CD4-positive, alpha-beta T cell treated with Interleukin-2 at 100 ng/mL for 4 hours (primary cell): ENCODE measurements at regions not wholly inside any gene's neighbourhood (a gene's known extent, or its start where the extent isn't known, plus 50 kb on each side); places are given as distances from the start of the nearest gene placed in this dataset.

Experiments
- DNase-seq: peaks from one replicate; pipeline ENCODE4 v3.0.0-alpha.2; 2020; ENCODE audit warnings: low spot score

DNA sequence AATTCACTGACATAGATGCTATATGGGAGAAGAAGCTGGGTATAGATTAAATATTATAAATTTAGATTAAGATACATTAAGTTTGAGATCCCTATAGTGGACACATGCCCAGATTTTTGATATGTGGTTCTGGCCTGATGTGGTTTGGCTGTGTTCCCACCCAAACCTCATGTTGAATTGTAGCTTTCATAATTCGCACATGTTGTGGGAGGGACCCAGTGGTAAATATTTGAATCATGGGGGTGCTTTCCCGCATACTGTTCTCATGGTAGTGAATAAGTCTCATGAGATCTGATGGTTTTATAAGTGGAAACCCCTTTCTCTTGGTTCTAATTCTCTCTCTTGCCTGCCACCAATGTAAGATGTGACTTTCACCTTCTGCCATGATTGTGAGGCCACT is 189.4 kb upstream of the CD96 start:
- no peak for DNase-seq

DNA sequence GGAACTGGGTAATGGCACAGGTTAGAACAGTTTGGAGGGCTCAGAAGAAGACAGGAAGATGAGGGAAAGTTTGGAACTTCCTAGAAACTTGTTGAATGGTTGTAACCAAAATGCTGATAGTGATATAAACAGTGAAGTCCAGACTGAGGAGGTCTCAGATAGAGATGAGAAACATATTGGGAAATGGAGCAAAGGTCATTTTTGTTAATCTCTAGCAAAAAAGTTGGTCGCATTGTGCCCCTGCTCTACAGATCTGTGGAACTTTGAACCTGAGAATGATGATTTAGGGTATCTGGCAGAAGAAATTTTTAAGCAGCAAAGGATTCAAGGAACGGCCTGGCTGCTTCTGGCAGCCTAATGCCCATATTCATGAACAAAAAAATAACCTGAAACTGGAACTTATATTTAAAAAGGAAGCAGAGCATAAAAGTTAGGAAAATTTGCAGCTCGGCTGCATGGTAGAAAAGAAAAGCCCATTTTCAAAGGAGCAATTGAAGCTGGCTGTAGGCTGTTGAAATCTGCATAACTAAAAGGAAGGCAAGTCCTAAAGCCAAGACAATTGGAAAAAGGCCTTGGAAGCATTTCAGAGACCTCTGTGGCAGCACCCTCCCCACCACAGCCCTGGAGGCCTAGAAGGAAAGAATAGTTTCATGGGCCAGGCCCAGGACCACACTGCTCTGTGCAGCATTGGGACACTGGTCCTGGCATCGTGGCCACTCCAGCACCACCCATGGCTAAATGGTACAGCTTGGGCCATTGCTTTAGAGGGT is 182.6 kb upstream of the CD96 start:
- no peak for DNase-seq

DNA sequence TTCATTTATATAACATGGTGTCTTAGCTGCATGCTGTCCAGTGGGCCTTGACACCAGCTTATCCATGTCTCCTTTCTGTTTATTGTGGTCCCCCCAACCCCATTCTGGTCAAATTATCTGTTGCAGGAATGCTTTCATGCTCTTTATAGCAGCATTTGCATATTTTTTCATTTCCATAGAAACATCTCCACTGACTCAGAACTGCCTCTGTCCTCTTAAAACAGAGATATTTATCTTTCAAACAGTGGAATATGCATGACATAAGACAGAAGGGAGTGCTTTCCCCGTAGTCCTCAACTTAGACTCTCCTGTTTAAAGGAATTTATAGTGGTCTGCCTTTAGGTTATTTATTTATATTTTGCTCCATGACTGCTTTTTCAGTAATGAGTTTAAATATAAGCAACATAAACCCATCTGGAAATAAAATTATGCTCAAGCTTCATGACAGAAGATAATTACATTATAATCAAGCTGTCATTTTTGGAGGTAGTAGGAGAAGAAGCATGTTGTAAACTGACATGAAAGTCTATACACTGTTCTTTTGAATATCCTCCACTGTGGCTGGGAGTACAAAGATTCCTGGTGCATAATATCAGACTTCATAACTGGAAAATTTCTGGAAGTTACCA is 179.5 kb upstream of the CD96 start:
- no peak for DNase-seq

DNA sequence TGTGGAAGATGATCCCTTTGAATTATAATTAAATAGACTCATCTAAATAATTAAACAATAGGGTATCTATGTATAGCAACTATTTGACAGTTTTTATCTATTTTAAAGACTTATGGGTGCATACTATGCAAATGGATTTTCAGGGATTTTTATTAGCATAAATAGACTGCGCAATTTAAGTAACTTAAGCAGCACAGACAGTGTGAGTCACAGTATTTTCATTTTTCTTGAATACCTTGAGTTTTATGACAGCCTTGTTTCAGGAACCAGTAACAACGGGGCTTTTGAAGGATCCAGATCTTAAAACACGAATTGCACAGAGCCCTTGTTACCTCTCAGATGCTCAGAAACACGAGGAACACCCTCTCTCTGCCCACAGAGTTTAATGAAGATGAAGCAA is 175.5 kb upstream of the CD96 start:
- DNase-seq, result no peak

DNA sequence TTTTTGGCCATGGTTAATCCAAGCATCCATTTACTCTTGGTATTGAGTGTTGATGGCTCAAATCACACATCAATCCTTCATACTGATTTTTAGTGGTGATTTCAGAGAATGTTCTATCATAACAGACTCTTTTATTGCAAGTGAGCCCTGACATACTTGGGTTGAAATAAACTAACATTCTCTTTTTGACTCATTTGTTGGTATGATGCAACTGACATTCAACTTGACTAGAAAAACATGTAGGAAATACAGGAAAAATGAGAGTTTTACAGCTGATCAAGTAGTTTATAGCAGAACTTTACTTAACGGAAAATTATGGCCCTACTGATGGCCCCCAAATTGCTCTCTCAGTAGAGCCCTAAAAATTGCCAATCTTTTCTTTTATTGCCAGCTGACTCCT is 173.9 kb upstream of the CD96 start:
- DNase-seq, result no peak

DNA sequence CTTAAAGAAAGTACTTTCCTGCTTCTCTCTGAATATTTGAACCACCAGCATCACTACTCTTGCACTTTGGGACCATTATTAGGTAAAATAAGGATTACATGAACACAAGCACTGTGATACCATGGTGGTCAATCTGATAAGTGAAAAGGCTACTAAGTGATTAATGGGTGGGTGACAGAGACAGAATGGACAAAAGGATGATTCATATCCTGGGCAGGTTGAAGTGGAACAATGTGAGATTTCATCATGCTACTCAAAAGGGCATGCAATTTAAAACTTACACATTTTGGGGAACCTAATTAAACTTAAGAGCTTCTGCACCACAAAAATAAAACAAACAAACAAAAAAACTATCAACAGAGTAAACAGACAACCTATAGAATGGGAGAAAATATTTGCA is 172.0 kb upstream of the CD96 start:
- no peak for DNase-seq

DNA sequence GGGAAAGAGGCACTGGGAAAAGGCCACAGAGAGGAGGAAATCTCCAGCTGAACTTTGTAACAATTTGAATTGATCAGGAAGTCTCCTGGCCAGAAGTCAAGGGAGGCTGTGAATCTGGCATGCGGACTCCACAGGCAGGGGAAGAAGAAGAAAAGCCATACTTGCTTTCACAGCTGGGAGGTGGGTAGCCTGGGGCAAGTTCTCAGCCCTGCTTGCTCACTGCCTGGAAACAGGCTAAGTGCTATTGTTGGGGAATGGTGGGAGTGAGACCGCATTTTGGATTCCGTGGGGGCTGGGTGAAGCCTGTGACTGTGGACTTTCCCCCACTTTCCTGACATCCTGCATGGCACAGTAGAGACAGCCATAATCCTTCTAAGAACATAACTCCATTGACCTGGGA is 168.8 kb upstream of the CD96 start:
- no peak for DNase-seq

DNA sequence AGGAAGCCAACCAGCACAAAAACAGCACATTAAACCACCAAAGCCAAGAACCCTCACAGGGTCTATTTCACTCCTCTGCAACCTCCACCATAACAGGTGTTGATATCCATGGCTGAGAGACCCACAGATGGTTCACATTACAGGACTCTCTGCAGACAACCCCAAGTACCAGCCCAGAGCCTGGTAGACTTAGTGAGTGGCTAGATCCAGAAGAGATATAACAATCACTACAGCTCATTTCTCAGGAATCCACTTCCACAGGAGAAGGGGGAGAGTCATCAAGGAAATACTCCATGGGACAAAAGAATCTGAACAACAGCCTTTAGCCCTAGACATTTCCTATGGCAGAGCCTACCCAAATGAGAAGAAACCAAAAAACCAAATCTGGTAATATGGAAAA is 168.1 kb upstream of the CD96 start:
- no peak for DNase-seq

DNA sequence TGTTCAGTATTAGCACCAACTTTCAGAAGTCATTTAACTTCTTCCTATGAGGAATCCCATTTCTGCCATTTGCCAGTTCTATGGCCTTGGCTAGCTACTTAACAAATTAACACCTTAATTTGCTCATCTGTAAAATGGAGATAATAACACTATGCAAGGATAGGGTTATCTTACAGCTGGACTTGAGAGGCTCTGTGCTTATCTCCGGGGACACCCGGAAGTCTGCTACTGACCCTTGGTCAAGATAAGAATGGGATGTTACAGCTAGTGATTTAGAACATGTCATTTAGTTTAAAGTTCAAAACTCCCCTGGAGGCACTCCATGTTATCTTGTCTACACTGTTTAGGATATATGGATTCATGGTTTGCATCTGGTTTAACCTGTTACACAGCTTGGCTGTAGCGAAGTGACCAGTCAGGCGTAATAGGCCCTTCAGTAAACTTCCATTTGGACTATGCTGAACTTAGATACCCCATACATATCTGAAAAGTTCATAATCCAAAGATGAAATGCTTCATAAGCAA is 156.0 kb upstream of the CD96 start:
- no peak for DNase-seq

DNA sequence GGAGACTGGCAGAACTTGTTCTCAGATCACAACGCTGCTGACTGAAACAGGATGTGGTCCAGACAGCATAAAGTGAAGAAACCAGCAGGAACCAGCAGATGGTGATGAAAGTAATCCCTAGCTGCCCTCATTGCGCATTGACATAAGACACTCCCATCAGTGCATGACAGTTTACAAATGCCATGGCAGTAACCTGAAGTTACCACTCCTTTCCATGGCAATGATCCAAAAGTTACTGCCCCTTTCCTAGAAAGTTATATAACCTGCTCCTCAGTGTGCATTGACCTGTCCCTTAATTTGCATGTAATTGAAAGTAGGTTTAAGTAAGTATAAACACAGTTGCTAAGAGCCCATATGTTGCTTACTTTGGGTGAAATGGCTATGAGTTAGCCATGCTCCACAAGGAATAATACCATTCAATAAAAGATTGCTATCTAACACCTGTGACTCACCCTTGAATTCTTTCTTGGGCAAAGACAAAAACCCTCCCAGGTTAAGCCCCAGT is 149.1 kb upstream of the CD96 start:
- peak; percentile 64 for DNase-seq

DNA sequence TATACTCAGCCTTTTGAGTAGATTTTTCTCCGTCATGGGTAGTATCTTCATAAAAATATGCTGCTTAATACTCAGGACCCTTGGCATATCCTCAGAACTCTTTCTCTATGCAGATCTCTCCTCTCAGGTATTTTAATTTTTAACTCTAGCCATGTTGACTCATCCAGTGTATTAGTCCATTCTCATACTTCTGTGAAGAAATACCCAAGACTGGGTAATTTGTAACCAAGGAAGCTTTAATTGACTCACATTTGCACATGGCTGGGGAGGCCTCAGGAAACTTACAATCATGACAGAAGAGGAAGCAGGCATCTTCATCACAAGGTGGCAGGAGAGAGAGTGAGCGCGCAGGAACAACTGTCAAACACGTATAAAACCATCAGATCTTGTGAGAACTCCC is 129.3 kb upstream of the CD96 start:
- no peak for DNase-seq

DNA sequence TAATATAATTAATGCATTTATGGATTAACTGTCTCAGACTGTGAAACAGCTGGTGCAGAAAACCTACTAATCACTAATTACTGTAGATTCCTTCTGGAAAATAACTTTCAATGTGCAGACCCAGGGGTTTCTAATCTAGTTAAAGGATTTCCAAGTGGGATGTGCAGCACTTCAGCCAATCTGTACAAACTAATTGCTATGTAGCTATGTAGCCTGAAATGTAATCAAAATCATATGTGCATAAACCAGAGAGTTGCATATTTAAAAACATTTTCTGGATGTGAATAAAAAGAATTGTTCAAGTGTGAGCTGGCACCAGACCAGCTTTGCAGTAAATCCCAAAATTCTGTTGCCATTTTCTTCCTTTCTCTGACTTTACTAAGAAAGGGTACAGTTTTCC is 127.5 kb upstream of the CD96 start:
- DNase-seq, result no peak

DNA sequence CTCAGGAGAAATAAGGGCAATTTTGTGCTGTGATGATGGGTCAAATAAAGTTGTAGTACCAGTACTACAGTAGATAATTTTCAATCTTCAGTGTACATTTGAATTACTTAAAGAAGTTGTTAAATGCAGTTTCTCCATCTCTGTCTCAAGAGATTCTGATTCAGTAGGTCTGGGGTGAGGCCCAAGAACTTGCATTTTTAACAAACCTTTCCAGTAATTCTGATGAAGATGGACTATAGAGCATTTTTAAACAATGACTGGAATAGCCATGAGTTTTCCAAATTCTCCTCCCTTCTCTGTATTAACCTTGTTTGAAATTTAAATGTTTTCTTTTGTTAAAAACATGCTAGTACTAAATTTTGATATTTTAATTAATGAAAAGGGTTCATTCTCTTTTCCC is 127.0 kb upstream of the CD96 start:
- DNase-seq, result no peak

DNA sequence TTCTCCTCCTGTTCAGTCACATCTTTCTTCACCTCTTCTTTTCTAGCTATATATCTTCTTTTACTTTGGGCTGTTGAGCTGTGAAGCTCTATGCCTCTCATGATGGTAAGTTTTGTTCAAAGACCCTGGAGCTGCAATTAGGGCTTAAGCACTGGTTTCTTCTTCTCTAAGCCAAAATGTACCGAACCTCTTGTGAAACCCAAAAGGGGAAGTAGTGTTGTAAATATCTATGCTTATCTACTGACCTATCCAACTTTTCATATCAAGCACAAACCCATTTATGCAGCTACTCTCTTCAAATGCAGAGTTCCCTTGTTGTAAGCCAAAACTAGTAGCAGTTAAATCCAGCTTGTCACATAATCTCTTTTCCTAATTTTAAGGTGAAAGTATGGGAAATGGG is 123.6 kb upstream of the CD96 start:
- no peak for DNase-seq

DNA sequence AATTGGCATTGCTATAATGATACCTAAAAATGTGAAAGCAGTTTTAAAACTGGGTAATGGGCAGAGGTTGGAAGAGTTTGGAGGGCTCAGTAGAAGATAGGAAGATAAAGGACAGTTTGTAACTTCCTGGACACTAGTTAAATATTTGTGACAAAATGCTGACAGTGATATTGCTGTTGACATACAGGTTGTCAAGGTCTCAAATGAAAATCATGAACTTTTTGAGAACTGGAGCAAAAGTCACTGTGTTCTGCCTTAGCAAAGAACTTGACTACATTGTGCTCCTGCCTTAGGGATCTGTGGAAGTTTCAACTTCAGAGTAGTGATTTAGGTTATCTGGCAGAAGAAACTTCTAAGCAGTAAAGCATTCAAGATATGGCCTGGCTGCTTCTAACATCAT is 113.7 kb upstream of the CD96 start:
- no peak for DNase-seq

DNA sequence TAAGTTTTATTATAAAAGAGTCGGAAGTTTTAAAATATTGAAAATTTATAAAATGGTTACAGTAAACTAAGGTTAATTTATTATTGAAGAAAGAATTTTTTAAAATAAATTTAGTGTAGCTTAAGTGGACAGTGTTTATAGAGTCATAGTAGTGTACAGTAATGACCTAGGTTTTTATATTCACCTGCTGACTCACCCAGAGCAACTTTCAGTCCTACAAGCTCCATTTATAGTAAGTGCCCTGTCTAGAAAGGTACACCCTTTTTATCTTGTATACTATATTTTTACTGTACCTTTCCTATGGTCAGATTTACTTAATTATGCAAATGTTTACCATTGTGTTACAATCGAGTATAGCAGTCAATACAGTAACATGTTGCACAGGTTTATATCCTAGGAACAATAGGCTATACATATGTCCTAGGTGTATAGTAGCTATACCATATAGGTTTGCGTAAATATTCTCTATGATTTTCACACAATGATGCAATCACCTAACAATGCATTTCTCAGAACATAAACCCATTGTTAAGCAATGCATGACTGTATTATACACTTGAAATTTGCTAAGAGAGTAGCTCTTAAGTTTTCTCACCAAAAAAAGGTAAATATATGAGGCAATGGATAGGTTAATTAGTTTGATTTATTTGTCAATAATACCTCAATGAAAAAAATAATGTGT is 106.9 kb upstream of the CD96 start:
- DNase-seq, result no peak

DNA sequence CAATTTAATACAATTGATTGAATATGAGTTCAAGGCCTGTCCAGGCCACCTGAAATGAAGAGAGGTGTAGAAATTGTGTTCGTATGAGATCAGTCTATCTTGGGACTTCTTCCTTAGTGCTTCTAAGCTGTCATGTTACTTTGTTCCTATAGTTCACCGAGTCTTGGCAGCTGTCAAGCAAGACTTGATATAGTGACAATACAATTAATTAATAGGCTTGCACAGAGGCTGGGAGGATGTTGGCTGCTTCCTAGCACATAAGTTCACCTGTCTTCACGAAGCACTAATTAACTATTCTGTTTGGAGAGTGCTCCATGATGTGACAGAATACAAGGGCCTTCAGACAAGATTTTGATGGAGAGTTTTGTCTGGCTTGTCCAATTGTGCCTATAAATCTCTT is 103.7 kb upstream of the CD96 start:
- no peak for DNase-seq

DNA sequence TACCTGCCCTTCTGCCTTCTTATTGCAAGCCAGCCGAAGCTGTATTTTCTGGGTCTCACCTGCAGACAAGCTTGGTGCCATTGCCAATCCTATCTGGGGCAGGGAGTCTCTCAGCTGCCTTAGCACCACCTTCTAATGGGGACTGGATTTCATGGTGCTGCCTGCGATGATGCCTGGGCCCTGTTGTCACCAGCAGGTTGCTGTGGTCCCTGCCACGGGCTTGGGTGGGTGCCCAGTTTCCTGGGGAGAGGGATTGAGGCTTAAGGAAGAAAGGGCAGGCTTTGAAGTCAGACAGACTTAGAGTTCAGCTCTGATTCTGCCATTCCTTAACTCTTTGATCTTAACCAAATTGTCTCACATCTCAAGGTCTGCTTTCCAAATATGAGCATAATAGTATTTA is 87.4 kb upstream of the CD96 start:
- DNase-seq, result no peak

DNA sequence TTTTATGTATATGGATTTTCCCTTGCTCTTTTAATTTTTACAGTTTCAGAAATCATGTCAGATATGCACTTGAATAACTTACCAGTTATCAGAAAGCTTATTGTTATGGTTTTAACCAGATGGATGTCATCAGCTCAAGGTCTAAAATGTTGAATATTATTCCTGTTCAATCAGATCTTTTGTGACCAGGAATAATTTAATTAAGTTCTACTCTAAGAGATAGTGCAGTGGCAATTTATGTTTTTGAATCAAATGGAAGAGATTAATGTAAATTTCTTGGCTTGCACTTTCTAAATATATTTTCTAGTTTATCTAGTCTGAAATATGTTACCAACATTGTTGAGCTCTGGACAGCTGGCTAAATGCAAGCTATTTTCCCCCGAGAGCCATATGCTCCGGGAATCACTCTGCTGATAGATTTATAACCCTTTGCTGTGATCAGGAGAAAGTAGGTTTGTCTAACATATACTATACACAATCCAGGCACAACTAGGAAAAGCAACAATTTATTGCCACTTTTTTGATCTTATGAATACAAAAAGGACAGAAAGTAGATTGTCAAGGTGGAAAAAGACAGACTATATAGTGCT is 76.8 kb upstream of the CD96 start:
- no peak for DNase-seq

DNA sequence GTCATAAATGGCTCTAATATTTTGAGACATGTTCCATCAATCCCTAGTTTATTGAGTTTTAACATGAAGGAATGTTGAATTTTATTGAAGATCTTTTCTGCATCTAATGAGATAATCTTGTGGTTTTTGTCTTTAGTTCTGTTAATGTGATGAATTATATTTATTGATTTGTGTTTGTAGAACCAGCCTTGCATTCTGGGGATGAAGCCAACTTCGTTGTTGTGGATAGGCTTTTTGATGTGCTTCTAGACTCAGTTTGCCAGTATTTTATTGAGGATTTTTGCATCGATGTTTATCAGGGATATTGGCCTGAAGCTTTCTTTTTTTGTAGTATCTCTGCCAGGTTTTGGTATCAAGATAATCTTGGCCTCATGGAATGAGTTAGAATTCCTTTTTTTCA is 72.0 kb upstream of the CD96 start:
- DNase-seq, result no peak

DNA sequence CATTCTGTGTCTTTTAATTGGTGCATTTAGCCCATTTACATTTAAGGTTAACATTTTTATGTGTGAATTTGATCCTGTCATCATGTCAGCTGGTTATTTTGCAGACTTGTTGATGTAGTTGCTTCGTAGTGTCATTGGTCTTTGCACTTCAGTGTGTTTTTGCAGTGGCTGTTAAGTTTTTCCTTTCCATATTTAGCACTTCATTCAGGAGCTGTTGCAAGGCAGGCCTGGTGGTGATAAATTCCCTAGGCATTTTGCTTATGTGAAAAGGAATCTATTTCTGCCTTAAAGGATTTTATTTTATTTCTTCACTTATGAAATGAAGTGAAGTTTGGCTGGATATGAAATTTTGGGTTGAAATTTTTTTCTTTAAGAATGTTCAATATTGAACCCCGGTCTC is 70.2 kb upstream of the CD96 start:
- no peak for DNase-seq

DNA sequence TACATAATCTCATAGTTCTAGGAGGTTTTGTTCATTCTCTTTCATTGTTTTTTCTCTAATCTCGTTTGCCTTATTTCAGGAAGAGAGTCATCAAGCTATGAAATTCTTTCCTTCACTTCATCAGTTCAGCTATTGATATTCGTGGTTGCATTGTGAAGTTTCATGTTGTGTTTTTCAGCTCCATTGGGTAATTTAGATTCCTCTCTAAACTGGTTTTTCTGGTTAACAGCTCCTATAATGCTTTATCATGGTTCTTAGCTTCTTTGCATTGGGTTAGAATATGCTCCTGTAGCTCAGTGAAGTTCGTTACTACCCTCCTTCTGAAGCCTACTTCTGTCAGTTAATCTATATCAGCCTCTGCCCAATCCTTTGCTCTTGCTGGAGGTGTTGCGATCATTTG is 69.4 kb upstream of the CD96 start:
- DNase-seq, result no peak

DNA sequence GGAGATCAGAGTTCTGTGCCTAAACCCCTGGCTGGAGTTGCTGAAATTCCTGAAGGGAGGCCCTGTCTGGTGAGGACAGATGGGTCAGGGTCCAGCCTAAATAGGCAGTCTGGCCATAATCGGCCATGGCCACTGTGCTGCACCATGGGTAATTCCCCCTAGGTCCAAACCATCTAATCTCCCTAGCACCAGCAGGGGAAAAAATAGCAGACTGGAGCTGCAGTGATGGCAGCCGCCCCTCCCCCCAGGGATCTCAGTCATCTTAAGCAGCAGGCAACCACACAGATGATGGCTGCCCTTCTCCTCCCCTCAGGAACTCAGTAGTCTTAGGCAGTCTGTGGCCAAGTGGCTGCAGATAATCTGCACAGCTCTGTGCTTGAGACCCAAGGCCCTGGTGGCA is 68.4 kb upstream of the CD96 start:
- DNase-seq, result no peak
